H1 (cell line): ENCODE measurements at regions not wholly inside any gene's neighbourhood (a gene's known extent, or its start where the extent isn't known, plus 50 kb on each side); places are given as distances from the start of the nearest gene placed in this dataset.

Experiments
- CTCF ChIA-PET: fragments of 300-600 bp; sonication (Branson Sonifier 250); formaldehyde crosslinking; loops from one replicate; lab custom pipeline; 2021; ENCODE audit not compliant: partially characterized antibody; lab: Charles Lee
- POLR2A ChIA-PET: fragments of 300-600 bp; sonication (Branson Sonifier 250); formaldehyde crosslinking; loops from one replicate; lab custom pipeline; 2021; ENCODE audit warnings: inconsistent platforms; ENCODE audit not compliant: partially characterized antibody; lab: Charles Lee
- DNase-seq, 2 experiments: peaks; one replicate each; pipeline versions ENCODE4 v3.0.0 to v3.0.0-alpha.2; 2010 to 2022; ENCODE audit warnings: low spot score in 2 of 2, low read depth in 1 of 2, mixed read lengths in 1 of 2
- FAIRE-seq: peaks from 2 replicates; lab custom pipeline; 2011; peaks lifted over from hg19 to GRCh38; lab: Jason Lieb, UNC
- H2AFZ ChIP-seq: 2 replicates; pipeline ENCODE4 v1.8.1; 2012; ENCODE audit warnings: low read length, inconsistent platforms
- H2AK5ac ChIP-seq: 2 replicates; pipeline ENCODE4 v1.6.1; 2013; ENCODE audit warnings: low read depth, low read length
- H2BK120ac ChIP-seq: replicated peaks from 2 replicates; pipeline ENCODE3; 2013; ENCODE audit warnings: low read depth, low read length, inconsistent platforms
- H2BK12ac ChIP-seq: 2 replicates; pipeline ENCODE4 v1.6.1; 2013; ENCODE audit warnings: low read depth, low read length
- H2BK15ac ChIP-seq: 2 replicates; pipeline ENCODE4 v1.6.1; 2013; ENCODE audit warnings: low read length
- H2BK20ac ChIP-seq: 2 replicates; pipeline ENCODE4 v1.6.1; 2013; ENCODE audit warnings: low read length
- H2BK5ac ChIP-seq: 2 replicates; pipeline ENCODE4 v1.6.1; 2013; ENCODE audit warnings: low read depth, low read length
- H3K14ac ChIP-seq: 2 replicates; pipeline ENCODE4 v1.6.1; 2013; ENCODE audit warnings: inconsistent platforms; ENCODE audit not compliant: insufficient read length
- H3K18ac ChIP-seq: 2 replicates; pipeline ENCODE4 v1.6.1; 2013; ENCODE audit warnings: low read length; ENCODE audit errors: extremely low read depth
- H3K23ac ChIP-seq: 2 replicates; pipeline ENCODE4 v1.6.1; 2013; ENCODE audit warnings: inconsistent platforms; ENCODE audit not compliant: insufficient read length
- H3K23me2 ChIP-seq: 2 replicates; pipeline ENCODE4 v1.6.1; 2013; ENCODE audit warnings: low read depth, low read length
- H3K27ac ChIP-seq: 2 replicates; pipeline ENCODE4 v1.6.1; 2011; ENCODE audit warnings: low read depth, low read length, inconsistent platforms
- H3K27me3 ChIP-seq, 4 experiments: replicated peaks in 1 of 4; 1 replicate in 1 of 4; 2 replicates in 3 of 4; pipeline versions ENCODE4 v1.6.1 to v1.8.1; 2011 to 2013; ENCODE audit warnings: low read length in 3 of 4, mild to moderate bottlenecking in 3 of 4, inconsistent platforms in 2 of 4, mixed read lengths in 2 of 4, moderate library complexity in 1 of 4; ENCODE audit not compliant: control insufficient read depth in 3 of 4, insufficient read depth in 3 of 4; ENCODE audit errors: extremely low read depth in 1 of 4
- H3K36me3 ChIP-seq, 4 experiments: 2 replicates each; pipeline versions ENCODE4 v1.6.1 to v1.8.1; 2011 to 2013; ENCODE audit warnings: mild to moderate bottlenecking in 4 of 4, low read length in 3 of 4, moderate library complexity in 2 of 4, control low read depth in 1 of 4, inconsistent platforms in 1 of 4; ENCODE audit not compliant: insufficient read depth in 4 of 4, control insufficient read depth in 2 of 4
- H3K4ac ChIP-seq: replicated peaks from 2 replicates; pipeline ENCODE3; 2013; ENCODE audit warnings: low read length, low read depth, mixed read lengths, inconsistent platforms; ENCODE audit not compliant: insufficient read length
- H3K4me1 ChIP-seq, 4 experiments: replicated peaks in 1 of 4; 1 replicate in 1 of 4; 2 replicates in 3 of 4; pipeline versions ENCODE4 v1.6.1 to v1.8.1; 2011 to 2013; ENCODE audit warnings: low read length in 3 of 4, inconsistent platforms in 2 of 4, mixed read lengths in 1 of 4; ENCODE audit not compliant: insufficient read depth in 4 of 4, control insufficient read depth in 3 of 4
- H3K4me2 ChIP-seq, 2 experiments: 2 replicates each; pipeline versions ENCODE4 v1.6.1 to v1.8.1; 2011 to 2013; ENCODE audit warnings: low read depth in 2 of 2, low read length in 2 of 2, control low read depth in 1 of 2, inconsistent platforms in 1 of 2, mild to moderate bottlenecking in 1 of 2; ENCODE audit not compliant: insufficient read depth in 1 of 2
- H3K4me3 ChIP-seq, 4 experiments: fragments of 200-600, 300-600 bp in 1 of 4; sonication (generic), shearing (Covaris generic), sonication (Bioruptor Twin) in 1 of 4; 2 replicates each; pipeline versions ENCODE4 v1.5.1 to v1.8.1; 2011 to 2016; ENCODE audit warnings: low read length in 4 of 4, low read depth in 3 of 4, control low read depth in 2 of 4, inconsistent platforms in 2 of 4, mild to moderate bottlenecking in 2 of 4, mixed read lengths in 1 of 4, moderate library complexity in 1 of 4; ENCODE audit not compliant: insufficient read depth in 2 of 4; ENCODE audit errors: extremely low read depth in 1 of 4
- H3K56ac ChIP-seq: replicated peaks from 2 replicates; pipeline ENCODE3; 2013; ENCODE audit warnings: low read depth, mild to moderate bottlenecking, mixed read lengths, low read length, inconsistent platforms; ENCODE audit not compliant: insufficient read length
- H3K79me1 ChIP-seq: 2 replicates; pipeline ENCODE4 v1.6.1; 2013; ENCODE audit warnings: low read depth, low read length, control low read depth
- H3K79me2 ChIP-seq, 2 experiments: 2 replicates each; pipeline versions ENCODE4 v1.6.1 to v1.8.1; 2012 to 2013; ENCODE audit warnings: low read length in 2 of 2, mild to moderate bottlenecking in 2 of 2, inconsistent platforms in 1 of 2; ENCODE audit not compliant: insufficient read depth in 2 of 2, control insufficient read depth in 1 of 2
- H3K9ac ChIP-seq, 4 experiments: replicated peaks in 1 of 4; 1 replicate in 1 of 4; 2 replicates in 3 of 4; pipeline versions ENCODE4 v1.6.1 to v1.8.1; 2011 to 2013; ENCODE audit warnings: low read depth in 3 of 4, low read length in 3 of 4, control low read depth in 2 of 4, mild to moderate bottlenecking in 2 of 4, moderate library complexity in 2 of 4, inconsistent platforms in 1 of 4; ENCODE audit errors: extremely low read depth in 1 of 4
- H3K9me3 ChIP-seq, 2 experiments: 2 replicates each; pipeline versions ENCODE4 v1.6.1 to v1.8.1; 2012 to 2013; ENCODE audit warnings: mild to moderate bottlenecking in 2 of 2, moderate library complexity in 2 of 2, control low read depth in 1 of 2, inconsistent platforms in 1 of 2, low read depth in 1 of 2, low read length in 1 of 2, mixed read lengths in 1 of 2; ENCODE audit not compliant: insufficient read depth in 2 of 2
- H4K20me1 ChIP-seq, 2 experiments: replicated peaks in 1 of 2; 2 replicates each; pipeline versions ENCODE3 to v1.8.1; 2011 to 2013; ENCODE audit warnings: inconsistent platforms in 2 of 2, low read length in 2 of 2, mild to moderate bottlenecking in 1 of 2; ENCODE audit not compliant: insufficient read depth in 2 of 2, control insufficient read depth in 1 of 2
- H4K5ac ChIP-seq: 2 replicates; pipeline ENCODE4 v1.6.1; 2013; ENCODE audit warnings: low read length, low read depth, mixed read lengths, inconsistent platforms; ENCODE audit not compliant: insufficient read length
- H4K8ac ChIP-seq: 2 replicates; pipeline ENCODE4 v1.8.0; 2013; ENCODE audit warnings: mild to moderate bottlenecking, moderate library complexity, low read length, inconsistent platforms; ENCODE audit not compliant: insufficient read depth; ENCODE audit errors: extremely low read depth
- H4K91ac ChIP-seq: replicated peaks from 2 replicates; pipeline ENCODE3; 2013; ENCODE audit warnings: low read length, mixed read lengths, inconsistent platforms; ENCODE audit not compliant: insufficient read length
- ASH2L ChIP-seq: fragments of 200-600, 300-600 bp; sonication (generic); IDR thresholded peaks from one replicate; pipeline ENCODE4 v1.7.1; 2017; ENCODE audit warnings: low read length
- ATF3 ChIP-seq: IDR thresholded peaks from 2 replicates; pipeline ENCODE4 v1.6.1; 2011; ENCODE audit warnings: low read depth, mild to moderate bottlenecking, low read length; ENCODE audit not compliant: insufficient read depth
- CEBPB ChIP-seq: IDR thresholded peaks from 2 replicates; pipeline ENCODE4 v1.6.1; 2012; ENCODE audit warnings: low read depth, low read length
- CHD2 ChIP-seq: IDR thresholded peaks from 2 replicates; pipeline ENCODE4 v1.6.1; 2012; ENCODE audit warnings: low read length, improper control_type of control experiment
- E2F6 ChIP-seq: IDR thresholded peaks from 2 replicates; pipeline ENCODE4 v1.6.1; 2012; ENCODE audit warnings: inconsistent platforms
- EP300 ChIP-seq, 2 experiments: IDR thresholded peaks; 1 replicate in 1 of 2; 2 replicates in 1 of 2; pipeline ENCODE4 v1.6.1; 2011 to 2012; ENCODE audit warnings: low read depth in 2 of 2, low read length in 2 of 2, mild to moderate bottlenecking in 2 of 2, borderline replicate concordance in 1 of 2, inconsistent platforms in 1 of 2, moderate library complexity in 1 of 2
- FOSL1 ChIP-seq: IDR thresholded peaks from 2 replicates; pipeline ENCODE4 v1.6.1; 2011; ENCODE audit warnings: mild to moderate bottlenecking, low read depth, low read length, moderate library complexity; ENCODE audit not compliant: insufficient read depth
- KDM4A ChIP-seq: IDR thresholded peaks from one replicate; pipeline ENCODE4 v1.7.1; 2012; ENCODE audit warnings: low read depth, mild to moderate bottlenecking, moderate library complexity, low read length, inconsistent platforms; ENCODE audit not compliant: severe bottlenecking
- NANOG ChIP-seq: IDR thresholded peaks from 2 replicates; pipeline ENCODE4 v1.6.1; 2011; ENCODE audit warnings: low read length, low read depth, mild to moderate bottlenecking, inconsistent platforms; ENCODE audit not compliant: insufficient read depth, poor library complexity, severe bottlenecking
- SP1 ChIP-seq: IDR thresholded peaks from 2 replicates; pipeline ENCODE4 v1.6.1; 2011; ENCODE audit warnings: low read depth, low read length
- SUZ12 ChIP-seq: fragments of 200-600 bp; sonication (generic); IDR thresholded peaks from 2 replicates; pipeline ENCODE4 v1.6.1; 2012; ENCODE audit warnings: mild to moderate bottlenecking, inconsistent platforms, low read length, moderate library complexity, mixed read lengths
- TBP ChIP-seq: IDR thresholded peaks from 2 replicates; pipeline ENCODE4 v1.6.1; 2011; ENCODE audit warnings: low read depth, low read length, improper control_type of control experiment
- YY1 ChIP-seq: IDR thresholded peaks from 2 replicates; pipeline ENCODE4 v1.6.1; 2011; ENCODE audit warnings: low read depth, mild to moderate bottlenecking, low read length
- WGBS, 2 experiments: shearing (Covaris generic) in 1 of 2; methylation state at CpG; one replicate each; pipeline versions ENCODE4 v1.1.6 to v1.1.7; 2013 to 2015; ENCODE audit warnings: low lambda C conversion rate in 2 of 2, mixed read lengths in 2 of 2, inconsistent platforms in 1 of 2, low coverage in 1 of 2, missing lambda C conversion rate in 1 of 2; ENCODE audit not compliant: insufficient replicate concordance in 2 of 2, insufficient coverage in 1 of 2, insufficient read length in 1 of 2; ENCODE audit errors: extremely low coverage in 1 of 2, missing lambda C conversion rate in 1 of 2; 5-methylcytosine and 5-hydroxymethylcytosine counted together

GRCh38 chr4:20433097-20433705, 181.5 kb downstream of the SLIT2 start:
- FAIRE-seq: no peak
- Histone ChIP-seq H3K23ac (no peak overlapping the region), H3K27ac (no peak overlapping the region), H3K4me1 (peaks cover 0 to 7% (median 2%) of the 10 kb centered on the region in 4 experiments; a peak in 2 of 7 replicates), H2AK5ac (no peak overlapping the region), H4K20me1 (no peaks in the 10 kb centered on the region), H4K91ac (no peak overlapping the region), H3K79me1 (no peaks in the 10 kb centered on the region), H2BK15ac (no peak overlapping the region), H3K4me2 (no peak overlapping the region), H3K56ac (no peak overlapping the region), H3K79me2 (no peaks in the 10 kb centered on the region), H2BK12ac (no peak overlapping the region), H3K9me3 (no peaks in the 10 kb centered on the region), H2BK120ac (no peak overlapping the region), H2BK20ac (no peak overlapping the region), H2AFZ (no peak overlapping the region), H4K5ac (no peak overlapping the region), H3K27me3 (no peaks in the 10 kb centered on the region), H3K9ac (no peak overlapping the region), H3K36me3 (no peaks in the 10 kb centered on the region), H3K23me2 (no peaks in the 10 kb centered on the region), H2BK5ac (no peak overlapping the region), H3K18ac (no peak overlapping the region), H3K14ac (no peak overlapping the region), H4K8ac (no peak overlapping the region), H3K4me3 (no peak overlapping the region), H3K4ac (no peak overlapping the region)
- no peak for DNase-seq
- POLR2A ChIA-PET: no interaction called here
- CTCF ChIA-PET: interaction anchor here (0.6 to 1.6 kb wide), 5 partner anchors 35 to 251 kb away, joined by 3 to 6 read pairs (median 3); no protein-coding TSS in a partner anchor
- 81% methylated on average over 5 of the region's 5 CpGs; no CpG with 5 or more reads in 1 of the 2 experiments for WGBS, 2 experiments
- TF ChIP-seq YY1 (no peak), CEBPB (no peak), TBP (no peak), SP1 (no peak), KDM4A (no peak), SUZ12 (no peak), E2F6 (no peak), CHD2 (no peak), EP300 (IDR thresholded peaks at IDR 0.05; ENCODE audit: borderline replicate concordance in 1 of 2, low read depth in 2 of 2, low read length in 2 of 2) (no peak), FOSL1 (no peak), ATF3 (no peak), NANOG (no peak), ASH2L (no peak)
